GM19372 (cell line): ENCODE measurements at regions not wholly inside any gene's neighbourhood (a gene's known extent, or its start where the extent isn't known, plus 50 kb on each side); places are given as distances from the start of the nearest gene placed in this dataset.
"Not testable (repeated sequence)": the region's sequence is repeated elsewhere in the genome, so short reads cannot be mapped to it uniquely, and the experiment has no call there.

Source experiments
- ATAC-seq: cut with Tn5 transposase; IDR thresholded peaks from one replicate; pipeline ENCODE4 v1.9.1; 2021; ENCODE audit warnings: mild to moderate bottlenecking, low read depth, moderate library complexity; ENCODE audit not compliant: unreplicated experiment

DNA sequence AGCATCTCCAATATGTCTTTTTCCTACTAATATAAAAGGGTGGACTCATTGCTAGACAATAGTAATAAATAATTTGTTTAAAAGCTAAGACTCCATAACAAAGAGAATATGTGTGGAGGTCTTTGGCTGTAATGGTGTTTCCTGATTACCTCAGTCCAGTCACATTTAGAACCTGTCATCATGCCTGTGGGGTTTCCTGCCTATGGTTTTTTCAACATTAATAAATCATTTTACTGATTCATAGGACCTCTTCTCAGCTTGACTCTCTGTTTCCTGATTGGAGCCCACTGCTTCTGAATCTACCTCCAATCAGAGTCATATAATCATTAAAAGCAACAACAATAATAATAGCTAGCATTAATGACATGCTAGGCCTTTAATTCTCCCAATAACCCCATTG lies 52.4 kb upstream of the GNAI1 start:
- no peak for ATAC-seq

DNA sequence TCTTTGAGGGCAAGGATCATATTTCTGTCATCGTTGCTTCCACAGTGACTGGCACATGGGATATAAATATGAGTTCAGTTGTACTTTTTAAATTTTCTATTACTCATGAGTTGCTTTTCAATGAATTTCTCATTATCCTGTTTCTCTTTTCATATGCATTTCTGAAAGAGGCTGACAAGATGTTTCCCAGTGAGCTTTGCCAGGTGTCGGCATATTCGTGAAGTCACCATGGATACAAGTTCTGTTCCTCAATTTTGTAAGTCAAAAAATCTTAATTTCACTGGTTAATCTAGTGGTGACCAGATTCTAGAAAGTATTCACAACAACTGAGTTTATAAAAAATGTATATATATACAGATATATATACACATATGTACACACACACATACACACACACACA lies 55.7 kb upstream of the GNAI1 start:
- ATAC-seq = no peak

GRCh38 chr7:80078159-80078731 lies 56.4 kb upstream of the GNAI1 start:
- peak; percentile 42 for ATAC-seq

- ATAC-seq = no peak
Measured at GRCh38 chr7:80070391-80070790, 64.2 kb upstream of the GNAI1 start.

GRCh38 chr7:80066639-80067038 lies 68.0 kb upstream of the GNAI1 start:
- ATAC-seq = no peak

DNA sequence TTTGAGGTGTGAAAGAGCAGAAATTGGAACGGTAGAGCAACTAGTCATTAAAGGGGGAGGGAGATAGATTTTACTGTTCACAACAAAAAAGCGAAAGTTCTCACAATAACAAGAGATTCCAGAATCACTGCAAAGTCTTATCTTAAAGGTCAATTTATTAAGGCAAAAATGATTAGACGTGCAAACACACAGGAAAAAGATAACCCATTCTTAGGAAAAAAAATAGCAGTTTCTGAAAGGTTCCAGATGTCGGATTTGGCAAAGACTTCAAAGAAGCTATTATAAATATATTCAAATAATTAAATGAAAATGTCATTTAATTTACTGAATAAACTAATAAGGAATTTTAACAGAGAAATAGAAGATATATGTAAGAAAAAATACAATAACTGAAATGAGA lies 70.8 kb upstream of the GNAI1 start:
- ATAC-seq = no peak

- ATAC-seq = no peak
Measured at GRCh38 chr7:80060218-80060806, 74.3 kb upstream of the GNAI1 start.

DNA sequence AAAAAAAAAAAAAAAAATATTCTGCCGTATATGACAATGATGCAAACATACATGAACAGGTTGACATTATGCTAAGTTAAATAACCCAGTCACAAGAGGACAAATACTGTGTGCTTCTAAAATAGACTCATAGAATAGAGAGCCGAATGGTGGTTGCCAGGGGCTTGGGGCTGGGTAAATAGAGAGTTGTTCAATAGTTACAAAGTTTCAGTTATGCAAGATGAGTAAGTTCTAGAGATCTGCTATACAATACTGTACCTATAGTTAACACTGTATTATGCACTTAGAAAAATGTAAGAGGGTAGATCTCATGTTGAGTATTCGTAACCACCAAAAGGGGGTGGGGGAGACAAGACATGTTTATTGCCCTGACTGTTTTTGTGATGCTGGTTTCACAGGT lies 77.1 kb upstream of the GNAI1 start:
- no peak for ATAC-seq

DNA sequence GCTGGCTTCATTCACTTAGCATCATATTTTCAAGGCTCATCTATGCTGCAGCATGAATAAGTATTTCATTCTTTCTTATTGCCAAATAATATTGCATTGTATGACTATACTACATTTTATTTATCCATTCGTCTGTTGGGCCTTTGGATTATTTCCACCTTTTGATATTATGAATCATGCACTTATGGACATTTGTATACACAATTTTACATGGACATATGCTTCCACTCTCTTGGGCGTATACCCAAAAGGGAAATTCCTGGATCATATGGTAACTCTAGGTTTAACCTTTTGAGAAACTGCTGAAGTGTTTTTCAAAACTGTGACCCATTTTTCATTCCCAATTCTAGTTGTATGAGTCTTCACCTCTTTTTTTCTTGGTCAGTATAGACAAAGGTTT lies 80.3 kb upstream of the GNAI1 start:
- ATAC-seq = no peak

- no peak for ATAC-seq
Measured at GRCh38 chr7:80053124-80053523, 81.5 kb upstream of the GNAI1 start.

GRCh38 chr7:80047856-80048459 lies 86.7 kb upstream of the GNAI1 start:
- ATAC-seq = no peak

DNA sequence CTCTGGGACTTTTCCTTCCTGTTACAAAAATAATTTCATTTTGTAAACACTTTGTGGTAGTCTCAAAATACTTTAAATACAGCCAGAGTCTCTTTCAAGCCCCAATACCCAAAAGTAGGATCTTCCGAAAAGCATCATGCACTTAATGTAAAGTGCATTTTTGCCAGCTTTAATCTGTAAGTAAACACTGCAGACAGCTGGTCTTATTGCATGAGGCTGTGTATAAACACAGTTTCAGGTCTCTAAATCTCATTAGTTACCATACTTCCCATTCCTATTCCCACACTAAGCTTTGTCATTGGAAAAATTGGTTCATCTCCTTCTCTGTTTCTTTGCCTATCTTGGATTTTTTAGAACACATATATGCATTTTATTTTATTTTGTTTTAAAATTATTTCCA lies 87.6 kb upstream of the GNAI1 start:
- ATAC-seq = no peak

- ATAC-seq = no peak
Measured at GRCh38 chr7:80044796-80045195, 89.8 kb upstream of the GNAI1 start.

DNA sequence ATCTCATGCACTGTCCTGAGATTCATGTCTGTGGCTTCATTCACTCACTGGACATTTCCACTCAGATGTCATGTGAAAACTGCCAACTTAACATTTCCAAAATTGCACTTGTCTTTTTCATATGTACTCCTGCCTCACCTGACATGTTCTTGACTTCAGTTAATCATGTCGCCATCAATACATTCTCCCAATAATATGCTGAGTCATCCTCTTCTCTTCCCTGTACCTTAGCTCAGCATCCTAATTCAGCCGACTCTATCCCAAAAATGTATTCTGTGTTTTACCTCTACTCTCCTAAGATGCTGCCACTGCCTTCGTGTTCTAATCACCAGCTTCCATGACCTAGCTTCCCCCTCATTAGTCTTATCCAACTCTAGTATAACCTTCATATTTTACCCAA lies 93.9 kb upstream of the GNAI1 start:
- ATAC-seq = no peak

DNA sequence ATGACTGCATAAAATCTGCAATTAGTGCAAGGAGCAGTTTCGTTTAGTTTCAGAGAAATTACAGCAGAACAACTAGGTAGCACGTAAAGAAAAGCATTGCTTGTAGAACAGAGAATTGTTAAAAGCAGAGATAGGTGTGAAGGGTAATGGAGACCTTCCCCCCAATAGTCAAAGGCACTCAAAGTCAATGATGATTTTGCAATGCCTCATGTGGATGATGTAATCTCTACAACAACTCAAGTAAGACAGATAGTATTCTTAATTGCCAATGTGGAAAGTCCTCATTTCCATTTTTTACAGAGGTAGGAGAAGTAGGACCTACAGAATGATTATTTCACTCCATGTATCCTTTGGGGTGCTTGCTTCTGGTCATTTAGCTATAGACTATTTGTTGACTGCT lies 94.3 kb upstream of the GNAI1 start:
- no peak for ATAC-seq

DNA sequence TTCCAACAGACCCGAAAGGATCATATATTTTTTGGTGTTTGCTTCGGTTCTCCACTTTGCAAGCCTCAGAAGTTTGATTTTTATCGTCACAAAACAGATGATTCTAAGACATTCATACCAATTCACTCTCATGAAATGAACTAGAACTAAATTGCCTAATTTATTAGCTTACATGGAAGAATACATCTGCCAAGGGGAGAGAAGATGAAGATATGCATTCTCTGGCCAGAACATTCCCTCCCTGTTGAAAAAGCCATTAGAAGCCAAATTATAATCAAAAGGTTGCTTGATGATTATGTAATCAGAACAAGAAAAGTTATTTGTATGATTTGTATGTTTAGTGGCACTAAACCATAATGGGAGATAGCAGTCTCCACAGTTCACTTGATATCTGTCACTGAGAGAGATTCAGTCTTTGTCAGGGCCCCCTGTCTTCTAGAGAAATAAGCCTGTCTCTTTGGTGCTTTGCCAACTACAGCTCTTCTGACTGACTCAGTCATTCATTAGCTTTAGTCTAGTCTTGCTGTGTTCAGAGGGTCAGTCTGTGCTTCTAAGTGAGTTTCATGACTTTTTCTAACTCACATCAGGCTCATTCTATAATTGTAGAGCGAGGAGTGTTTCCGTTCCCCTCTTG lies 95.3 kb upstream of the GNAI1 start:
- ATAC-seq = no peak

DNA sequence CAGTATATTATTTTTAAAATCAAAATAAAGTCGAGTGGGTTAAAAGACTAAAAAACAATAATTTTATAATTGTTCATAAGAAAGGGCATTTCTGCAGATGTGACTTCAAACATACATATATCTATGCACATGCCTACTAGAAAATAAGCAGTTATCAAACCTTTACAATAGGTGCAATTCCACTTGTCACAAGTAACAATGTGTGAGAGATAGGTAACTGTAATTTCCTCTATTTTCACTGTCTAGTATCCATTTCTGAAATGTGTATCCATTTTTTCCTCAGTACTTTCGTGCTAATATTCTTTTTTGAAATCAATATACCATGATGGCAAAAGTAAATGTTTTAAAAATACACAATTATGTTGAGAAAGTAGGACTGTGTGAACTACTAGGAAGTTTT lies 96.9 kb upstream of the GNAI1 start:
- ATAC-seq = no peak

- no peak for ATAC-seq
Measured at GRCh38 chr7:80036107-80036506, 98.5 kb upstream of the GNAI1 start.

GRCh38 chr7:80028717-80029116 lies 105.9 kb upstream of the GNAI1 start:
- ATAC-seq = no peak

DNA sequence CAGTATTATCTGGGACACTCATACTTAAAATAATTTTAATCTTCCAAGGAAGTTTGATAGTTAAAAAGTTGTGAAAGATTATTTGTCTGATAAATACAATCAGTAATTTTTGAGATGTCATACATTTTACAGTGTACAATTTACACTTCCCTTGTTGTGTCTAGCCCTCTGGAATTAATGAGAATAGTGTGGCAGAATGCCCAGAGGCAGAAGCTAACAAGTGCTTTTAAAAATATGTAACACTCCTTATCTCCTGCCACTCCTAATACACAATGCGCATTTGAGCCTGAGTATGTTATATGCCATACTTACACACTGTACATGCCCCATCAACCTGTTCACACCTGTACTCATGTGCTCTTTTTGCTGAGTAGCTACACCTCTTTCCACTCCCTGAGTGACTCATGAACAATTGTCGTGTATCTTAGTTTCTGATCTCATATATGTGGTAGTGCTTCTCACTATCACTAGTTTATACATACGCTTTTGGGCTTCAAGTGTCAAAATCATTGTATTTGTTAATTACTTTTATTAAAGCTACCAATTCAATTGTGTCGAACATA lies 106.9 kb upstream of the GNAI1 start:
- no peak for ATAC-seq

DNA sequence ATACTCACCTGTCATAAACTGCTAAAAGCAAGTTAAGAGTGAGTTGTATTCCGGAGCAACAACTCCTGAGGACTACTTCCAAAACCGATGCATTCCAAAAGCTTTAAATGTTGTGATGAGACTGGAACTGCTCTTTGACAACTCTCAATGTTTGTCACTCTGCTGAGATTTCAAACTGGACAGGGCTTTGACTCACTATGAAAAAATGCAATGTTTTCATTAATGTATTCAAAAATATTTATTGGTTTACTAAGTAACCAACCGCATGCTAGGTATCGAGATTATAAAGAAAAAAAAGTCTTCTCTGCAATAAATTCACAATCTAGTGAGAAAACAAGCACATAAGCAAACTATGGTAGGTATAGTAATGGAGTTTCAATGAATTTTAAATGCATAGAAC lies 107.9 kb upstream of the GNAI1 start:
- ATAC-seq = no peak

DNA sequence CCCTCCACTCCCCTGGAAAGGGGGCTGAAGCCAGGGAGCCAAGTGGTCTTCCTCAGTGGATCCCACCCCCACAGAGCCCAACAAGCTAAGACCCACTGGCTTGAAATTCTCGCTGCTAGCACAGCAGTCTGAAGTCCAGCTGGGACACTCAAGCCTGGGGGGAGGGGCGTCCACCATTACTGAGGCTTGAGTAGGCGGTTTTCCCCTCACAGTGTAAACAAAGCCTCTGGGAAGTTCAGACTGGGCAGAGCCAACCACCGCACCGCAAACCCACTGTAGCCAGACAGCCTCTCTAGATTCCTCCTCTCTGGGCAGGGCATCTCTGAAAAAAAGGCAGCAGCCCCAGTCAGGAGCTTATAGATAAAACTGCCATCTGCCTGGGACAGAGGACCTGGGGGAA lies 114.4 kb upstream of the GNAI1 start:
- not testable (repeated sequence) for ATAC-seq
